ENCODE measurements at regions not wholly inside any gene's neighbourhood (a gene's known extent, or its start where the extent isn't known, plus 50 kb on each side); places are given as distances from the start of the nearest gene placed in this dataset.

GRCh38 chr13:94946039-94946438 lies 233.7 kb upstream of the SOX21 start:
- Histone ChIP-seq H3K27ac (no peak overlapping the region), H3K4me1 (no peaks in the 10 kb centered on the region), H3K36me3 (no peaks in the 10 kb centered on the region), H3K4me3 (no peak overlapping the region), H3K9me3 (no peaks in the 10 kb centered on the region), H3K27me3 (peaks cover 0 to 17% (median 0%) of the 10 kb centered on the region in 4 donors)
- DNase-seq = no peak
- intact Hi-C loops (cut with DNase I) = no loop called here
- 90 to 91% methylated on average over 5 of the region's 5 CpGs for WGBS, 2 donors
- no peak for TF ChIP-seq POLR2A (IDR thresholded peaks at IDR 0.05)
- TF ChIP-seq, protein P1, sequence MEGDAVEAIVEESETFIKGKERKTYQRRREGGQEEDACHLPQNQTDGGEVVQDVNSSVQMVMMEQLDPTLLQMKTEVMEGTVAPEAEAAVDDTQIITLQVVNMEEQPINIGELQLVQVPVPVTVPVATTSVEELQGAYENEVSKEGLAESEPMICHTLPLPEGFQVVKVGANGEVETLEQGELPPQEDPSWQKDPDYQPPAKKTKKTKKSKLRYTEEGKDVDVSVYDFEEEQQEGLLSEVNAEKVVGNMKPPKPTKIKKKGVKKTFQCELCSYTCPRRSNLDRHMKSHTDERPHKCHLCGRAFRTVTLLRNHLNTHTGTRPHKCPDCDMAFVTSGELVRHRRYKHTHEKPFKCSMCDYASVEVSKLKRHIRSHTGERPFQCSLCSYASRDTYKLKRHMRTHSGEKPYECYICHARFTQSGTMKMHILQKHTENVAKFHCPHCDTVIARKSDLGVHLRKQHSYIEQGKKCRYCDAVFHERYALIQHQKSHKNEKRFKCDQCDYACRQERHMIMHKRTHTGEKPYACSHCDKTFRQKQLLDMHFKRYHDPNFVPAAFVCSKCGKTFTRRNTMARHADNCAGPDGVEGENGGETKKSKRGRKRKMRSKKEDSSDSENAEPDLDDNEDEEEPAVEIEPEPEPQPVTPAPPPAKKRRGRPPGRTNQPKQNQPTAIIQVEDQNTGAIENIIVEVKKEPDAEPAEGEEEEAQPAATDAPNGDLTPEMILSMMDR (IDR thresholded peaks at IDR 0.05) = no peak

- no peaks in the 10 kb centered on the region for H3K4me1 ChIP-seq
- H3K27ac ChIP-seq = no peak overlapping the region
- no peaks in the 10 kb centered on the region for H3K9me3 ChIP-seq
- intact Hi-C loops (cut with DNase I) = no loop called here
- 77 to 85% methylated on average over 4 of the region's 4 CpGs for WGBS, 2 donors
- no peak for DNase-seq
- no peak overlapping the region for H3K4me3 ChIP-seq
- no peaks in the 10 kb centered on the region for H3K36me3 ChIP-seq
- H3K27me3 ChIP-seq = no peaks in the 10 kb centered on the region
- TF ChIP-seq, protein P1 (IDR thresholded peaks at IDR 0.05) = no peak
- TF ChIP-seq POLR2A (IDR thresholded peaks at IDR 0.05) = no peak
Measured at GRCh38 chr13:94938124-94938523, 225.8 kb upstream of the SOX21 start.

DNA sequence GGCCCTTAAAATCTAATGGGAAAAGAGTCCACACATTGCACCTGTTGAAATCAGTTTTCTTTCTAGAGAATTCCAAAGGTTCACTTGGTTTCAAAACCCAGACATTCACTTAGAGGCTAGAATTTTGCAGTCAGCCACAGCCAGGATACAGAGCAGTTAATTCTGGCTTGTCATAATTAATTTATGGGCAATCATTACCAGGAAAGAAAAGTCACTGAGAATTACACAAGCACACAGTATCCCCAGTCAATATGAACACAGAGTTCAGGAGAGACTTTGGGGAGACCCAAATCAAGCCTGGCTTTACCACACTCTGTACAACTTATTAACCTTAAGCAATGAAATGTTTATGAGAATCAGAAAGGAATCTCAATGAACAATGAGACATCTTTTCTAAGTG lies 224.3 kb upstream of the SOX21 start:
- Histone ChIP-seq H3K4me1 (no peaks in the 10 kb centered on the region), H3K9me3 (no peaks in the 10 kb centered on the region), H3K27me3 (no peaks in the 10 kb centered on the region), H3K36me3 (no peaks in the 10 kb centered on the region), H3K4me3 (no peak overlapping the region), H3K27ac (no peak overlapping the region)
- intact Hi-C loops (cut with DNase I) = no loop called here
- DNase-seq = no peak
- TF ChIP-seq, protein P1 (IDR thresholded peaks at IDR 0.05) = no peak
- no peak for TF ChIP-seq POLR2A (IDR thresholded peaks at IDR 0.05)

DNA sequence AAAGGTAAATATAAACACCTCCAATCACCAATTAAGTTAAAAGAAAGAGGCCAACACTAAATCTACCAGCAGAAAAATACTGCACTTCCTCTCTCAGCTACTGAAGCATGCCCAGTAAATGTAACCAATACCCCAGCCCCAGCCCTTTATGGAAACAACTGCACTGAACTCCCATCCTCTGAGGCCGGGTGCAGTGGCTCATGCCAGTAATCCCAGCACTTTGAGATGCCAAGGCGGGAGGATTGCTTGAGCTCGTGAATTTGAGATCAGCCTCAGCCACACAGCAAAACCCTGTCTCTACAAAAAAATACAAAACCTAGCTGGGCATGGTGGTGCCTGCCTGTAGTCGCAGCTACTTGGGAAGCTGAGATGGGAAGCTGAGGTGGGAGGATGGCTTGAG lies 221.6 kb upstream of the SOX21 start:
- H3K27ac ChIP-seq = no peak overlapping the region
- no peaks in the 10 kb centered on the region for H3K4me1 ChIP-seq
- no peaks in the 10 kb centered on the region for H3K27me3 ChIP-seq
- no peak for TF ChIP-seq POLR2A (IDR thresholded peaks at IDR 0.05)
- 80 to 100% methylated on average over 1 of the region's 4 CpGs for WGBS, 2 donors
- no peaks in the 10 kb centered on the region for H3K36me3 ChIP-seq
- intact Hi-C loops (cut with DNase I) = no loop called here
- no peak for DNase-seq
- H3K9me3 ChIP-seq = no peaks in the 10 kb centered on the region
- H3K4me3 ChIP-seq = no peak overlapping the region

DNA sequence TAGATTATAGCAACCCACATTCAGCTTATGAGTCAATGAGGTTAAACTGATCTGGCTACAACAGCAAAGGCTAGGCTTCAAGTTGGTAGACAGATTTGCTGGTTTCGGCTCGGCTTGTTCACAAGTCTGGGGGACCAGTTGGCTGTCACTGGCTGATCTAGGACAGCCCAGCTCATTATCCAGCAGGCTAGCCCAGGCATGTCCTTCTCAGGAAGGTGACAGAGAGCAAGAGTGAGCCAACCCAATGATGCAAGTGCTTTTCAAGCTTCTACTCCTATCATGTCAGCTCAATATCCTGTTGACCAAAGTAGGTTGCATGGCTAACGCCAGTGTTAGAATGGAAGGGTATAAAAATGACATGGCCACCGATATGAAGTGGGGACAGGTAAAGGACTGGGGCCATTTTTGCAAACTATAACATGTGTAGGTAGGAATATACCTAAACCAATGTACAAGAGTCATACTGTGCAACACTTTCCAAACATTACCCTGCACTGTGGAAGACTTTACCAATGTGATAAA lies 220.9 kb upstream of the SOX21 start:
- DNase-seq = no peak
- Histone ChIP-seq H3K27ac (no peak overlapping the region), H3K4me3 (no peak overlapping the region), H3K36me3 (no peaks in the 10 kb centered on the region), H3K4me1 (no peaks in the 10 kb centered on the region), H3K9me3 (no peaks in the 10 kb centered on the region), H3K27me3 (no peaks in the 10 kb centered on the region)
- intact Hi-C loops (cut with DNase I) = no loop called here
- TF ChIP-seq, protein P1 (IDR thresholded peaks at IDR 0.05) = no peak
- no peak for TF ChIP-seq POLR2A (IDR thresholded peaks at IDR 0.05)
- WGBS, 2 donors = 89 to 94% methylated on average over 4 of the region's 4 CpGs

- Histone ChIP-seq H3K4me3 (no peak overlapping the region), H3K9me3 (no peaks in the 10 kb centered on the region), H3K4me1 (no peaks in the 10 kb centered on the region), H3K36me3 (no peaks in the 10 kb centered on the region), H3K27ac (no peak overlapping the region), H3K27me3 (no peaks in the 10 kb centered on the region)
- no peak for DNase-seq
- intact Hi-C loops (cut with DNase I) = no loop called here
- WGBS, 2 donors = 48 to 62% methylated on average over 5 of the region's 5 CpGs
- no peak for TF ChIP-seq POLR2A (IDR thresholded peaks at IDR 0.05)
- TF ChIP-seq, protein P1 (IDR thresholded peaks at IDR 0.05) = no peak
Measured at GRCh38 chr13:94928127-94928775, 215.9 kb upstream of the SOX21 start.

Data from esophagus squamous epithelium (tissue), 5 donors.